ENCODE measurements at regions not wholly inside any gene's neighbourhood (a gene's known extent, or its start where the extent isn't known, plus 50 kb on each side); places are given as distances from the start of the nearest gene placed in this dataset.

DNA sequence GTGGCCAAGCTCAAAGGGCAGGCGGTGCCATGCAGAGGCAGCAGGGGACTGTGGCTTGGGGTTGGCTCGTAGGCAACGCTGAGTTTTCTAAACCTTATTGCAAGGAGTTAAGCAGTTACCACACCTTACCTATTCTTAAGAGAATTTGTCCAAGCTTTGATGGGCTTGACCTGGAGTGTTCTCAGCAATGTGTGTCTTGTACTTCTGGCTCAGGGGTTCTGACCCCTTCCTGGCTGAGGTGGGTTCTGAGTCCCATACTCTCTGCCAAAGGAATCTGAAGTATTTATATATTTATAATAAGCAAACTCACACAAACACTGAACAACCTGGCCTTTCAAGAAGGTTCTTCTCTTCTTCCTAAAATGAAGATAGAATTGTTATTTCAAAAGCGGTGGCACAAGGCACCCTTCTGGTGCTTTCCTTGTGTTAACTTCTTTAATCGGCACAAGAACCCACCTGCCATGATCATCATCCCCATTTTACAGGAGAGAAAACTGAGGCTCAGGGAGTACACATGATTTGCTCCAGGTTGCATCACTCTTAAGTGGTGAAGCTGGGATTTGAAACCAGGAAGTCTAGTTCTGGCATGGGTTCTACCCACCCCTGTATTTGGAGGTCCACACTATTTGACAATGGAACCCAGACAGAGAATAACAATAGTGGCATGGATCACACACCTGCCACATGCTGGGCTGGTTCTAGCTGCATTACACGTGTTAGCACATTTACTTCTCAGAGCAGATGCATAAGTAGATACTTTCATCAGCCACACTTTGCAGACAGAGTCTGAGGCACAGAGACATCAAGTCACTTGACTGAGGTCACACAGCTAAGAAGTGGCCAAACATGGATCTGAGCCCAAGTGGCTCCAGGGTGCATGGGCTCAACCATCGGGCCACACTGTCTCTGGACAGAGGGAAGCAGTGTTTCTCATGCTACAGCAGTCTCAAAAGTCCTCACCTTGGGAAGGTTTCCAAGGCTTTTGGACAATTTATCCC is 224.0 kb downstream of the AACS start:
- DNase-seq (ENCODE audit: missing footprints) = no peak
- ATAC-seq = no peak
- intact Hi-C loops (cut with DNase I) = no loop called here

DNA sequence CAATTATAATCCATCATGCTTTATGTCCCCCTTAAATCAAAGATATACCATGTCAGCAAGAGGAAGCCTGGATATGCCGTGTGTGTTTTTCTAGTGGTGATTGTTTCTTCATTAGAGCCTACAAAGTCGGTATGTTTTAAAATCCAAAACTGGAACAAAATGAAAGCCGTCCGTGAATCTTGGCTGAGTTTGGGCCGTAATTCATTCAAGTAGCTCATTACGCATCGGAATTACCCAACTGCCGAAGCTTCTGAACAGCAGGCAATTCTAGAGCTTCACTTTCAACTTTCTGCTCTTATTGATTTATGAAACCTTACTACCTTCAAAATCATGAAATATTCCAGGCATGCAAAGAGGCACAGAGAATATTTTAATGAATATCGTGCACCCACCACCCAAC is 224.7 kb downstream of the AACS start:
- intact Hi-C loops (cut with DNase I) = no loop called here
- DNase-seq (ENCODE audit: missing footprints) (no peak), ATAC-seq (no peak)

DNA sequence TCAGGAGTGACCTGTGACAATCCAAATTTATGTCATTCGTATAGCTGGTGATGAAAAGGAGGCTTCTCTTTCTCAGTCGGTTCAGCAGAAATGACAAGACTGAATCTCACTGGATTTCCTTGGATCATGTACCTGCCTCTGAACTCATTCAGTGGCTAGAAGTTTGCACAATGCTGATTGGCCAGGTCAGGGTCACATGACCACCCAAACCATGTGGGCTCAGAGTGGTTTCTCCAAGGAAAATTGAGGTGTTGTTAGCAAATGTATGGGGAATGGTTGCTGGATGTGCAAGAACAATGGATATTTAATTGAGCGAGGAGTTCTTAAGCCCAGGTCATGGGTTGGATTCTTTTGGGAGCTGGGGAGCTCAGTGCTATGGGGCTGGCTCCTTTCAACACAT is 227.5 kb downstream of the AACS start:
- intact Hi-C loops (cut with DNase I) = no loop called here
- no peak for DNase-seq (ENCODE audit: missing footprints)
- ATAC-seq = no peak

DNA sequence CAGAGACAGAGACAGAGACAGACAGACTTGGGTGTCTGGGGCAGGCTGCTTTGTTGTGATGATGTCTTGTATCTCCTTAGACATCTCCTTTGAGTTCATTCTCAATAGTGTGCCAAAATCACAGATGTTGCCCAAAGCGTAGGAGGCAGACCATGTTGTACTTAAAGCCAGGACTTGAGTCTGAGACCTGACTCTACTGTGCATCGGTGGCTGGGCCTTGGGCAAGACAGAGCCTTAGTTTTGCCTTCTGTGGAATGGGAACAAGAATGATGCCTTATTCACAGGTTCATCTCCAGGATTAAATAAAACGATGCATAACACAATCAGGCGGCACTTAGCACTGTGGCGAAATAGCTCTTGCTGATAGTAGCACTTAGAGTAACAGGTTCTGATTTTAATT is 230.3 kb downstream of the AACS start:
- intact Hi-C loops (cut with DNase I) = no loop called here
- DNase-seq (ENCODE audit: missing footprints) (no peak), ATAC-seq (no peak)

DNA sequence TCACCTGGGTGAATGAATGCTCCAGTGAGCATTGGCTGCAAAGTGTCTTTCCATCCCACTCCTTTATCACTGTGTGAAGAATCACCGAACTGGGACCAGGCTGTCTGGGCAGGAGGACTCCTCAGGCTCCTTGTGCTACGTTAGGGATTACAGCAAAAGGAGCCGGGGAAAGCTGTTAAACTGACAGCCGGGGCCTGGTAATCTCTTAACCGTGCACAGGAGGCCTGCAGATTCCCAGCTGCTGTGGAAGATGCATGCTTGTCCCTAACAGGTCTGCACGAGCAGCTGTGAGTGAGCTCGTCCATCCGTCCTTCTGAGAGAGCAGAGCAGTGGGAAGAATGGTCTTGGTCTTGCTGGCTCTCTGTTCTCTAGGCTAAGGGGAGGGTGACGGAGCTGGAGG is 231.5 kb downstream of the AACS start:
- intact Hi-C loops (cut with DNase I) = no loop called here
- no peak for ATAC-seq
- no peak for DNase-seq (ENCODE audit: missing footprints)

DNA sequence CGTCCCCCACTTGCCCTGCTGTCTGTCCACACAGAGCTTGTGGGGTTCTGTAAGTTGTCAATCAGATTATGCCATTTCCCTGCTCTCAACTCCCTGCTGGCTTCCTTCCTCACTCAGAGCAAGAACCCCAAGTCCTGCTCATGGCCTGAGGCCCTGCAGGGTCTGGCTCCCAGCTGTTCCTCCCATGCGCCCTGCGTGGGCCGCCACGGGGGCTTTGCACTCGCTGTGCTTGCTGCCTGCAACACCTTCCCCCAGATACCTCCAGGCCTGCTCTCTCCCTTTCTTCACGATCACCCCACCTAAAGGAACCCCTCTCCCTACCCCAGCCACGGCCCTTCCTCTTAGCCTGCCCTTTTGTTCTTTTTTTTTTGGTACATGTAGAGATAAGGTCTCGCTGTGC is 234.6 kb downstream of the AACS start:
- ATAC-seq (no peak), DNase-seq (ENCODE audit: missing footprints) (no peak)
- intact Hi-C loops (cut with DNase I) = no loop called here

DNA sequence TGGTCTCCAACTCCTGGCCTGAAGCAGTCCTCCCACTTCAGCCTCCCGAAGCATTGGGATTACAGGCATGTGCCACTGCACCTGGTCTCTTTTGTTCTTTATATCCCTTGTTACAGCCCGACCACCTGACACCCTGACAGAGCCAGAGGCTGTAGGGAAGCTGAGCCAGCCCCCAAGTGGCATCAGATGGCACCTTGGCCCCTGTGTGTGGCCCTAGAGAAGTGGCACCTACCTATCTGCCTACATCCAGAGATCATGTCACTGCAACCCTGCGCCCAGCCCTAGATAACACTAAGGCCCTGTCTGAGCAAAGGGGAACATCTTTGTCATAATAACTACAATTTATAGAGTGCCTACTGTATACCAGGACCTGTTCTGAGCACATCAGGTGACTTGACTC is 235.0 kb downstream of the AACS start:
- intact Hi-C loops (cut with DNase I) = no loop called here
- DNase-seq (ENCODE audit: missing footprints) (no peak), ATAC-seq (no peak)

DNA sequence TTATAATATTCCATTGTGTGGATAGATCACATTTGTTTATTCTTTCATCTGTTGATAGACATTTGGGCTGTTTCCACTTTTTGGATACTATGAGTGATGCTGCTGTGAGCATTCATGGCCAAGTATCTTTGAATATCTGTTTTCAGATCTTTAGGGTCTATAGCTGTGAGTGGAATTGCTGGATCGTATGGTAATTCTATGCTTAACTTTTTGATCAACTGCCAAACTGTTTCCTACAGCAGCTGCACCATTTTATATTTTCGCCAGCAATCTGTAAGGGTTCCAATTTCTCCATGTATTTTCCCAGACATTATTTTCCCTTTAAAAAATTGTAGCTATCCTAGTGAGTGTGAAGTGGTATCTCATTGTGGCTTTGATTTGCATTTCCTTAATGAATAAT is 238.1 kb downstream of the AACS start:
- ATAC-seq (no peak), DNase-seq (ENCODE audit: missing footprints) (no peak)
- intact Hi-C loops (cut with DNase I) = no loop called here

DNA sequence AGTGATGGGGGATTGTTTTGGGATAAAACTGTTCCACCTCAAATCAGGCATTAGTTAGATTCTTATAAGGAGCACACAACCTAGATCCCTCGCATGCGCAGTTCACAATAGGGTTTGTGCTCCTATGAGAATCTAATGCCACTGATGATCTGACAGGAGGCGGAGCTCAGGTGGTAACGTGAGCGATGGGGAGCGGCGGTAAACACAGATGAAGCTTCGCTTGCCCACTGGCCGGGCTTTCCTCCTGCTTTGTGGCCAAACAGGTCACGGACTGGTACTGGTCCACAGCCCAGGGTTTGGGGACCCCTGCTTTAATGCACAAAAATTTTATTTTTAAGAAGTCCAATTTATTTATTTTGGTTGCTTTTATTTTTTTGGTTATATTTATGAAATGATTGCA is 238.8 kb downstream of the AACS start:
- intact Hi-C loops (cut with DNase I) = no loop called here
- ATAC-seq = no peak

DNA sequence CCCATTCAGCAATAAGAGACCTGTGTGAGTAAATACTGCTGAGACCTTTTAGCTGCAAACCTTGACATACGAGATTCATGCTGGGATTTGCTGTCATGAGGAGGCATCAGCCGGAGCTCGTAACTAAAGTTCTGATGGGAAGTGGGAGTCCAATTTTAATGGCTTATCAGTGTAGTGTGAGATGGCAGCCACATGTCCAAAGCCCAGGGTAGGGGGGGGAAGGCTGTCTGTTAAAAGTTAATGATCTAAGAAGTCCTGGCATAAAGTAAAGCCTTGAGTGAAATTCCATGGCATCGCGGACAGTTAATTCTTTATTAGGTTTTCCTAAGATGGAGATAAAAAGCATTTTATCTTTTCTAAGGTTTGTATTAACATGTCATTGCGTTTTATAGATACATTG is 240.0 kb downstream of the AACS start:
- DNase-seq (ENCODE audit: missing footprints) (no peak), ATAC-seq (no peak)
- intact Hi-C loops (cut with DNase I) = no loop called here

More for the DNA sequence above, 238.8 kb downstream of the AACS start:
- DNase-seq (ENCODE audit: missing footprints) = no peak

DNA sequence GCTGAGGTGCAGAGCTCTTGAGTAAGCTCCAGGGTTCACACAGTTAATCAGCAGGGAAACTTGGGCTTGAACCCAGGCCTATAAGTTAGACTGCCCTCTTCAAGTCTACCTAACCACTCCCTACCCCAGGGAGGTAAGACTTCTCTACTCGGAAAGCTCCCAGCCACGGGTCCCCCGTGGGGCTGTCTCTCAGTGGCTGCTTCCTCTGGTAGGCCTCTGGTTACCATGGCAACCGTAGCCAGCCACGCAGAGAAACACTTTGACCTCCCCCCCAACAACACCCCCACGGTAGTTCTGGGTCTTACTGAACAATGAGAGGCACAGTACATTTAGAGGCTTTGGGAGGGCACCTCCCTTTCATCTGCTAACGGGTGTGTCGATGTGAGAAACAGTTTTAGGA is 245.2 kb downstream of the AACS start:
- no peak for DNase-seq (ENCODE audit: missing footprints)
- intact Hi-C loops (cut with DNase I) = no loop called here
- no peak for ATAC-seq

DNA sequence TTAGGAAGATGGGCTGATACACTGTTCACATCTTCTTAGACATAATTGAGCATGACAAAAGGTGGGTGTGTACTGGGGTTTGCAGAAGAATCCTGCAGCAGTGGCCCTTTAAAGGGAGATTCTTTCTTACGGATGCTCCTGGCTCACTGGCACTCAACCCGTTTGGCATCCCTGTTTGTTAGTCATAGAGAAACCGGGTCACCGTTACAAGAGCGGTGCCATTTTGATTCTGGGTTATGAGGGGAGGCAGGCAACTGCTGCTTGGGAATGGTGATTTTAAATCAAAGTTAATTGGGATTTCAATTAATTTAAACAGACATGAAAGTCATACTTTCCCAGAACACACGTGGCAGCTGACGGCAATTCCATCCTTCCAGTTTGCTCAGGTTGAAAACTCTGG is 245.8 kb downstream of the AACS start:
- intact Hi-C loops (cut with DNase I) = no loop called here
- ATAC-seq (no peak), DNase-seq (ENCODE audit: missing footprints) (no peak)

DNA sequence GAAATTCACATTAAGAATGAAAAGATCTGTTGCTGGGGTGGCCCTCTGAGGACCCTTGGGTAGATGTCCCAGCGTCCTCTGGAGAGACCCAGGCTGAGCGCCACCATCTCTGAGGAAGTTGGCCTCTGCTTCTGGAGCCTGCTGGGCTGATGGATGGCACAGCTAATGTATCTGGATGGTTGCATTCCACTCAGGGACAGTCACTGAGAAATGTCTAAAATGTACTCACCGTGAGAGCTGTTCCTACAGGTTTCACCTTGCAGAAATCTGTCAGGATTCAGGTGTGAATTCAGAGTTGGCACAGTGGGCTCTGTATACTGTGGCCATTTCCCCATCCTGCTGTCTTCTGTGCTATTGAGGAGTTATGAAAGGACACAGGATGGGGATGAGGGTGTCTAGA is 247.2 kb downstream of the AACS start:
- DNase-seq (ENCODE audit: missing footprints) (no peak), ATAC-seq (no peak)
- intact Hi-C loops (cut with DNase I) = no loop called here

DNA sequence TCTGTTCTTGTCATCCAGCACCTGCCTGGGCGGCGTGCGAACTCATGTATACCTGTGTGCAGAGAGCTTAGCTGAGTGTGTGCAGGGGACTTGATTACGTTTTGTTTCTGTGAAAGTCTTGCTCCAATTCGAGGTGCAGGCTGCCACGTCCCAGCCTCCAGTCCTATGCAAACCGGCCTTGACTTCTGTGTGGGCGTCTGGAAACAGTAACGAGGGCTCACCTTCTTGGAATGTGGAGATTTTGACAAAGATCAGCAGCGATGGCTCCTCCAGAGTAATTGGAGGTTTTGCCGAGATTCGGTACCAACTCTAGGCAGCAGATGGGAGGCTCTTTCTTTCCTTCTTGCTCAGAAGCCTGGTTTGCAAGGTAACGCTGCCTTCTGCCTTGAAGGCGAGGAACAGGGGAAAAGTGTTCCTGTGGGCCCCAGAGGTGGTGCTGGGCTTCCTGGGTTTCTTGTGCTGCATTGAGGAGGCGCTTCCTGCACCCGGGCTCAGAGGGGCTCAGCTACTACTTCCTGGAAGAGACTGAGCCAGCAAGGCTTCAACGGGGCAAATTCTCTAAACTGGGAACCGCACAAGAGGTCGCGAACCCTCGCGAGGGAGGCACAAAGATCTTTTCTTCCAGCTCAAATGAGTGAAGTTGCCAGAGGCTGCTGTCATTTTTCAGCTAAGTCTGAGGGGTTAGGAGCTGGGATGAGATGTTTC is 249.0 kb downstream of the AACS start:
- intact Hi-C loops (cut with DNase I) = no loop called here
- ATAC-seq (no peak), DNase-seq (ENCODE audit: missing footprints) (peak; percentile 34)

DNA sequence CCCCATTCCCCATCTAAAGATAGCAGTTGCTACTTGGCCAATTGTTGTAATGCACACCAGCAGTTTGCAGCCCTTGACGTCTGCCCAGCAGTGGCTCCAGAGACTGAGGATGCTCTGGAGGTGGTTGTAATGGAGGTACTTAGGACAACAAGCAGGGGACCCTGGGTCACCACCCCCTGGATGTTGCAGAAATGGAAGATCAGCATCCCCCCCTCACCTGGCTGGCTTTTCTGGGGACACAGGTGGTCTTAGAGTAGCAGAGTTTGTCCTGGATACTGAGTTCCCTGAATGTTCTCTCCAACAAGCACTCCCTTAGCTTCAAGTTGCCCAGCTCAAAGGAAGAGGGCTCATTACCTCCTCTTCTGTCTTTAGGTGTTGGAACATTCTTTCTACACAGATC is 250.5 kb downstream of the AACS start:
- intact Hi-C loops (cut with DNase I) = no loop called here
- DNase-seq (ENCODE audit: missing footprints) = no peak
- no peak for ATAC-seq

DNA sequence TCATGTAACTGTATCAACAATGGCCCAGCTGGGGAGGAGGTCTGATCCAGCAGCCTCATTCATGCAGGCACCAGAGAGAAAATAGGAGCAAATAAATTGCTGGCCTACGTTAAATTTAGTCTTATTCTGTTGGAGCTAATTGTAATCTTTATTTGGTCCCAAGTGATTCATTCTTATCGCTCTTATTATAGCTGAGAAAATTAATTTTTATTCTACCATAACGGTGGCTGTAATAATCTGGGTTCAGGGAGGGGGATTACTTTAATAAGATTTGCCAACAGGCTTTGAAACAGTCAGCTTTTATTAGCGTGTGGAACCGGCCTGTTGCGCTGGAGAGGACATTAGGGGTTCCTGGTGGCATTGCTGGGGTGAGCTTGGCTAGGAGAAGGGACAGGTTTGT is 254.9 kb downstream of the AACS start:
- ATAC-seq (no peak), DNase-seq (ENCODE audit: missing footprints) (no peak)
- intact Hi-C loops (cut with DNase I) = no loop called here

DNA sequence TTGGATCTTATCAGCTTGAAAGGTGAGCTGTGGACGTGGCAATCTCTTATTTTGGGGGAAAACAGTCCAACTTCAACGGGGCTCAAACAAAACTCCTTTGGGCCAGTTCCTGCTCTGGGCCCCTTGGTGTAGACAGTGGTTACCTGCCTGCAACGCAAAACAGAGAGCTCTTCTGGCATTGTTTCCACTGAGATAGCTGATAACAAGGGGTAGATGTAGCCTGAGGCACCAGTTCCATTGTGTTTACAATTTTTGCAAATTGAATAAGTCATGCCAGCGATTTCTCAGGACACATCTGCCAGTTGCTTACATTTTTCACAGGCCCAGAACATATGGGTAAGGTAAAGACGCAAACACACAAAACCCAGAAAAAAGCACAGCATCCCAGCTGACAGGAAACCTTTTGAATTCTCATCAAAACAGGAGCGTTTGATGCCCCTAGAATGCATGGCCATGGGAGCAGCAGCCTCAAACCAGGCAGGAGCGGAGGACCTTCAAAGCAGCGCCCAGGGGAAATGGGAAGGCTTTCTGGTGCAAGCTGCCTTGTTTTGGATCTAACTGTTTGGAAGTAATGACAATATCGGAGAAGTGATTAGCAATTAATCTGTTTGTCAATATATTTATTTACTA is 259.7 kb downstream of the AACS start:
- intact Hi-C loops (cut with DNase I) = no loop called here
- no peak for DNase-seq (ENCODE audit: missing footprints)
- no peak for ATAC-seq

DNA sequence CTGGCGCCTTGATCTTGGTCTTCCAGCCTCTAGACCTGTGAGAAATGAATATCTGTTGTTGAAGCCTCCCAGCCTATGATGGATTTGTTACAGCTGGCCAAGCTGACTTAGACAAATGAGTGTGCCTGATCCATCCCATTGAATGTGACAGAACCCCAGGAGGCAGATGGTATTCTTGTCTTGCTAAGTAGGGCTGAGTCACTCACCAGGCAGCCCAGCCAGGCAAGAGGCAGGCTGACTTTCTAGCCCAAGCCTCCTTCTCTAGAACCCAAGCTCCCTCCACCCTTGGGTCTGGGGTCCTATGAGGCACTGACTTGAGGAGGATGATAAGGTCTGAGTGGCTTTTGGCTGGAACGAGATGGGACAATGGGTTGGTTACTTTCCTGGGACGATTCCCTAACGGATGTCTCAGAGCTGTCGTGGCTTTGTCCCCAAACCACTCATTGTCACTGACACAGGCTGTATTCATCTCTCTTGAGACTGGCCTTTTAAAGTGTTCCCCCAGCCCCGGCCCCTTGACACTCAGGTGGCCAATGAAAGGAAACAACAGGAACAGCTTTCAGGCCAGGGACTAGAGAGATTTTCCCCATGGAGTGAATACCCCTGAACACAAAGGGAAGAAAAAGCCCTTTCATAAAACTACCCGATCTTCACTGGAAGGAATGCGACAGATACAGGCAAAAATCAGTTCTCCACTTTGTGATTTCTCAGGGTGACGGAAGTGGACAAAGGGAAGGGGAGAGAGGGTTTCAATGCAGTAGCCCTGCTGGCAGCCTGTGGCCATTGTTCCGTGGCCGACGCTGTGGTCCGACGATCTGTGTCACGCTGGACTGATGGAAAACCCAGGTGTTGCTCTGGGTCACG is 264.2 kb downstream of the AACS start:
- intact Hi-C loops (cut with DNase I) = loop anchor here (5.0 kb wide), 1 partner anchor 147 kb away; no protein-coding TSS in a partner anchor
- DNase-seq (ENCODE audit: missing footprints) = peak; percentile 30
- ATAC-seq = no peak
